ENCODE measurements at regions not wholly inside any gene's neighbourhood (a gene's known extent, or its start where the extent isn't known, plus 50 kb on each side); places are given as distances from the start of the nearest gene placed in this dataset.

DNA sequence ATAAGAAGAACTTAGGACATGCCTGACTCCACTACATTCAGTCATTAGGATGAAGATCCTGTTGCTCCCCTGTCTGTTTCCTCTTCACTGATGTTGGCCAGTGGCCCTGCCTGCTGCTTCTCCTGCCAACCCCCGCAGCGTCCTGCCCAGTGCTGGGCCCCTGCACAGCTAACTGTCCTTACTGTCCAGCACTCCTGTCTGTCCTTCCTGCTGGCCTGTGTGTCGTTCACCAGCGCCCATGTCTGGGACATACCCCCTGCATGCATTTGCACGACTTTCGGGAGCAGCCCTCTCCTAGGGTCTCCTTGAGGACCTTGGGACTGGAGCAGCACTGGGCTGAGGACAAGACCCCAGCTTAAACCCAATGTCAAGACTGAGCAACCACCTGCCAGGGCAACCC lies 547.6 kb downstream of the BNC2 start (continued):
- TF ChIP-seq, protein P1, sequence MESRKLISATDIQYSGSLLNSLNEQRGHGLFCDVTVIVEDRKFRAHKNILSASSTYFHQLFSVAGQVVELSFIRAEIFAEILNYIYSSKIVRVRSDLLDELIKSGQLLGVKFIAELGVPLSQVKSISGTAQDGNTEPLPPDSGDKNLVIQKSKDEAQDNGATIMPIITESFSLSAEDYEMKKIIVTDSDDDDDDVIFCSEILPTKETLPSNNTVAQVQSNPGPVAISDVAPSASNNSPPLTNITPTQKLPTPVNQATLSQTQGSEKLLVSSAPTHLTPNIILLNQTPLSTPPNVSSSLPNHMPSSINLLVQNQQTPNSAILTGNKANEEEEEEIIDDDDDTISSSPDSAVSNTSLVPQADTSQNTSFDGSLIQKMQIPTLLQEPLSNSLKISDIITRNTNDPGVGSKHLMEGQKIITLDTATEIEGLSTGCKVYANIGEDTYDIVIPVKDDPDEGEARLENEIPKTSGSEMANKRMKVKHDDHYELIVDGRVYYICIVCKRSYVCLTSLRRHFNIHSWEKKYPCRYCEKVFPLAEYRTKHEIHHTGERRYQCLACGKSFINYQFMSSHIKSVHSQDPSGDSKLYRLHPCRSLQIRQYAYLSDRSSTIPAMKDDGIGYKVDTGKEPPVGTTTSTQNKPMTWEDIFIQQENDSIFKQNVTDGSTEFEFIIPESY (IDR thresholded peaks at IDR 0.05; ENCODE audit: extremely low read depth, insufficient replicate concordance, low read length) = no peak

- POLR2A ChIA-PET = no interaction called here
- DNase-seq (ENCODE audit: low read depth, low spot score) (no peak), ATAC-seq (no peak)
- Histone ChIP-seq H3K9me2 (ENCODE audit: insufficient read depth) (no peaks in the 10 kb centered on the region), H3K9ac (ENCODE audit: low read length) (no peak overlapping the region), H3K4me3 (replicated peaks in 1 of 2; ENCODE audit: low read depth in 1 of 2, low read length in 2 of 2) (no peak overlapping the region), H2AFZ (ENCODE audit: low read depth, low read length, poor library complexity, severe bottlenecking) (no peak overlapping the region), H3K4me2 (ENCODE audit: low read length) (no peak overlapping the region), H3K27ac (ENCODE audit: low read depth, low read length) (no peak overlapping the region), H3K27me3 (ENCODE audit: insufficient read depth, low read length) (no peaks in the 10 kb centered on the region), H3K9me3 (ENCODE audit: control insufficient read depth in 1 of 2, insufficient read depth in 1 of 2, low read depth in 1 of 2, low read length in 2 of 2) (no peaks in the 10 kb centered on the region), H3K36me3 (ENCODE audit: control insufficient read depth in 1 of 2, insufficient read depth in 2 of 2, low read length in 2 of 2) (no peaks in the 10 kb centered on the region), H4K20me1 (ENCODE audit: insufficient read depth) (no peaks in the 10 kb centered on the region), H3K79me2 (ENCODE audit: insufficient read depth, low read length) (no peaks in the 10 kb centered on the region), H3K4me1 (ENCODE audit: control insufficient read depth in 1 of 2, insufficient read depth in 2 of 2, low read length in 2 of 2) (no peaks in the 10 kb centered on the region)
- RAD21 ChIA-PET (ENCODE audit: low non-redundant PET in 1 of 2, low total read pairs in 2 of 2, uncharacterized antibody in 2 of 2, unreplicated experiment in 2 of 2) = no interaction called here
- intact Hi-C loops (cut with micrococcal nuclease) = no loop called here
- BruUV-seq (replicated peaks) = no TSS peak
- CTCF ChIA-PET = no interaction called here
- TF ChIP-seq TCF7L2 (IDR thresholded peaks at IDR 0.05; ENCODE audit: borderline replicate concordance, extremely low read depth, insufficient read depth, insufficient read length) = no peak
- no peak for TF ChIP-seq EZH2 (IDR thresholded peaks at IDR 0.05)
- TF ChIP-seq SP1 (IDR thresholded peaks at IDR 0.05; ENCODE audit: low read depth) = no peak
- TF ChIP-seq SIN3A (IDR thresholded peaks at IDR 0.05; ENCODE audit: low read depth) = no peak
- no peak for TF ChIP-seq CEBPB (IDR thresholded peaks at IDR 0.05; ENCODE audit: low read depth)
- no peak for TF ChIP-seq JUND (IDR thresholded peaks at IDR 0.05)
- no peak for TF ChIP-seq POLR2AphosphoS5 (IDR thresholded peaks at IDR 0.05; ENCODE audit: low read depth, low read length)
- no peak for TF ChIP-seq ELF1 (IDR thresholded peaks at IDR 0.05; ENCODE audit: borderline replicate concordance, low read depth)
- TF ChIP-seq, protein P2, sequence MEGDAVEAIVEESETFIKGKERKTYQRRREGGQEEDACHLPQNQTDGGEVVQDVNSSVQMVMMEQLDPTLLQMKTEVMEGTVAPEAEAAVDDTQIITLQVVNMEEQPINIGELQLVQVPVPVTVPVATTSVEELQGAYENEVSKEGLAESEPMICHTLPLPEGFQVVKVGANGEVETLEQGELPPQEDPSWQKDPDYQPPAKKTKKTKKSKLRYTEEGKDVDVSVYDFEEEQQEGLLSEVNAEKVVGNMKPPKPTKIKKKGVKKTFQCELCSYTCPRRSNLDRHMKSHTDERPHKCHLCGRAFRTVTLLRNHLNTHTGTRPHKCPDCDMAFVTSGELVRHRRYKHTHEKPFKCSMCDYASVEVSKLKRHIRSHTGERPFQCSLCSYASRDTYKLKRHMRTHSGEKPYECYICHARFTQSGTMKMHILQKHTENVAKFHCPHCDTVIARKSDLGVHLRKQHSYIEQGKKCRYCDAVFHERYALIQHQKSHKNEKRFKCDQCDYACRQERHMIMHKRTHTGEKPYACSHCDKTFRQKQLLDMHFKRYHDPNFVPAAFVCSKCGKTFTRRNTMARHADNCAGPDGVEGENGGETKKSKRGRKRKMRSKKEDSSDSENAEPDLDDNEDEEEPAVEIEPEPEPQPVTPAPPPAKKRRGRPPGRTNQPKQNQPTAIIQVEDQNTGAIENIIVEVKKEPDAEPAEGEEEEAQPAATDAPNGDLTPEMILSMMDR (IDR thresholded peaks at IDR 0.05 in 2 of 3, conservative IDR thresholded peaks at IDR 0.05 in 1 of 3; ENCODE audit: borderline replicate concordance in 1 of 3, insufficient read depth in 1 of 3, low read depth in 2 of 3, low read length in 2 of 3) = no peak
- TF ChIP-seq EGR1 (IDR thresholded peaks at IDR 0.05; ENCODE audit: low read depth) = no peak
- TF ChIP-seq, protein P3, sequence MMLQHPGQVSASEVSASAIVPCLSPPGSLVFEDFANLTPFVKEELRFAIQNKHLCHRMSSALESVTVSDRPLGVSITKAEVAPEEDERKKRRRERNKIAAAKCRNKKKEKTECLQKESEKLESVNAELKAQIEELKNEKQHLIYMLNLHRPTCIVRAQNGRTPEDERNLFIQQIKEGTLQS (IDR thresholded peaks at IDR 0.05) = no peak
- no peak for TF ChIP-seq YY1 (IDR thresholded peaks at IDR 0.05; ENCODE audit: extremely low read depth, insufficient replicate concordance, low read depth, low read length)
These were observed 544.5 kb downstream of the BNC2 start for GRCh38 chr9:16325966-16326365.
